ENCODE measurements at regions not wholly inside any gene's neighbourhood (a gene's known extent, or its start where the extent isn't known, plus 50 kb on each side); places are given as distances from the start of the nearest gene placed in this dataset.

- TF ChIP-seq POLR2A (IDR thresholded peaks at IDR 0.05; ENCODE audit: extremely low read depth, insufficient read length) (no peak), CTCF (IDR thresholded peaks at IDR 0.05; ENCODE audit: low read depth, low read length) (no peak)
Measured at GRCh38 chr12:124635316-124635715, 67.9 kb upstream of the NCOR2 start.

Measured in NB4 (cell line).